Hematopoietic multipotent progenitor cell treated with erythropoietin and hydrocortisone succinate and interleukin-3 and kit ligand, for 4 days (in vitro differentiated cells): ENCODE measurements at regions not wholly inside any gene's neighbourhood (a gene's known extent, or its start where the extent isn't known, plus 50 kb on each side); places are given as distances from the start of the nearest gene placed in this dataset.

ENCODE experiments used
- DNase-seq: peaks from one replicate; pipeline ENCODE4 v3.0.0-alpha.2; 2015

DNA sequence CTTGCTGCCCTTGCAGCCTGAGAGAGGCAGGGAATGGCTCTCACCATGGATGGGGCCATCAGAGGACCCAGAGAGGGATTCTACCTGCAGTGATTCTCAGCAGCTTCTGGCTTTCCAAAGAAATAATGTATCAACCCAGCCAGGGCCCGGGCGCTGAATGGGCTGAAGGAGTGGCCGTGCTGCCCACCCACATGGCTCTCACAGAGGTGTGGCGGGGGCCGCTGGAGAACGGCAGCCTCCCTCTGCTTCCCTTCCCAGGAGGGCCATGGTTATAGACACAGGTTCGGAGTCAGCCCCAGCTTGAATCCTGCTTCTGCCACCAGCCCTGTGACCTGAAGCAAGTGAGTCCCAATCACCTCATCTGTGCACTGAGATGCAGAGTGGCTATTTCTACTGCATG lies 82.7 kb downstream of the THAP12 start:
- no peak for DNase-seq

DNA sequence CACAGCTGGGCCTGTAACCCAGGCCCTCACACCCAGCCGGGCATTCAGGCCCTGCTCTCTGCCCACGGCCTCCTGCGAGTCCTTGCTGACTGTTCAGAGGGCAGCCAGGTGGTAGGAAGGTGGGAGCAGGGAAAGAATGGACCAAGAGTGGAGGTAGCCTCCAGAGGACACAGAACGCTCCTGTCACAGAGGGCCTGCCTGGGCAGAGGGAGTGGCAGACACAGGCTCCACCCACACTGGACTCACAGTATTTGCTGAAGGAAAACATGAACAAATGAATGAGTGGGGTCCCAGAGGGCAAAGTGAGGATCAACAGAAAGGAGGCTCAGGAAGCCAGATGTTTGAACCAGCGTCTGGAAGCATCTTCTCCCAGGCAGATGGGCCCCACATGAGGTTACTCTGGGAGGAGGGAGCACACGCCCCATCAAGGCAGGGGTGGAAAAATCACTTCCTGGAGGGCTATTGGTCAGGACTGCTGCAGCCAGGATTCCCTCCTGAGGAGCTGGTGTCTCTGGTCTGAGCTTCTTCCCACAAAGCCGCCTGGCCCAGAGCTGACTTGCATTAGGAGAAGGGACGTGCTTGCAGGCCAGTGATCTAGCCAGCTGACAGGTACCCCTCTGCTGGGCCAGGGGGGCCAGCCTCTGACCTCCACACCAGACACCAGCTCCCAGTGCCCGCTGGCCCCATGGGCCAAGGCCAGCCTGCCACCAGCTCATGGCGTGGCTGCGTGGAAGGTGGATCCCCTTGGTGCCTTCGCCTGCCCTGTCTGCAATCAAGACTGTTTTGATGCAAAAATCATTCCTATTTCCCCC lies 84.0 kb downstream of the THAP12 start:
- no peak for DNase-seq

GRCh38 chr11:76293189-76293631 lies 86.9 kb upstream of the WNT11 start:
- no peak for DNase-seq

- no peak for DNase-seq
Measured at GRCh38 chr11:76292583-76293188, 86.4 kb upstream of the WNT11 start.

GRCh38 chr11:76291576-76292526 lies 85.5 kb upstream of the WNT11 start:
- no peak for DNase-seq

GRCh38 chr11:76288166-76288980 lies 82.1 kb upstream of the WNT11 start:
- DNase-seq: peak; percentile 21

GRCh38 chr11:76287227-76287626 lies 80.9 kb upstream of the WNT11 start:
- DNase-seq: no peak

- no peak for DNase-seq
Measured at GRCh38 chr11:76285397-76286104, 79.2 kb upstream of the WNT11 start.

GRCh38 chr11:76284161-76284560 lies 77.9 kb upstream of the WNT11 start:
- DNase-seq: no peak

DNA sequence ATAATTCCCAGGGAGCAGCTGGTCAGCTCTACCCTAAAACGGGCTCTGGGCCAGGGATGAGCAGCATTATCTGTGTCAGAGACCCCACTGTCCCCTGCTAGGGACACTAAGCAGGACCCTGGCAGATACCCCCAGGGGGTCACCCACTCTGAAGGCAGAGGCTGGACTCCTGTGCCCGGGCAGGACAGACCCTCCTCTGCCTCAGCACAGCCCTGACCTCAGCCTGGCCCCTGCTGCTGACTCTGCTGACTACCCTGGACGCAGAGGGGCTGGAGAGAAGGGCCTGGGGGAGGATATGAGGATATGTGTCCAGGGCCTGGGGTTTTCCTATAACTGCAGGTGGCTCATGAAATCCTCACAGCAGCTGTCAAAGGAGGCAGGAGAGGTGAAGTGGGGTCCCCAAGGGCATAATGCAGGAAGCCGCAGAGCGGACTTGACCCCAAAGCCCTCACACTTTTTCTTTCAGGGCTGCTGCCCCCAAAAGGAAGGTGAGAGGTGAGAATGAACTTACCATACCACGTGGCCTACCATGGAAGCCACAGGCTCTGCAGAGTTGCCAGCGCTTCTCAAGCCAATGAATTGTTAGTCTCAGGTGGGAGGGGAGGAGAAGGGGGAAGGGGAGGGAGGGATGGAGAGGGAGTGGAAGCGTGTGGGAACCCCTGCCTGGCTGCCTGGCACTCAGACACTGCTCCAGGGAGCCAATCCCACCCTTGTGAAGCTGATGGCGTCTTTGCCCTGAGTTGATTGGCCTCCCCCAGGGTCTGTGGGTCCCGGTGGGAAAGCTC lies 76.7 kb upstream of the WNT11 start:
- DNase-seq: no peak

GRCh38 chr11:76282172-76282571 lies 75.9 kb upstream of the WNT11 start:
- no peak for DNase-seq

DNA sequence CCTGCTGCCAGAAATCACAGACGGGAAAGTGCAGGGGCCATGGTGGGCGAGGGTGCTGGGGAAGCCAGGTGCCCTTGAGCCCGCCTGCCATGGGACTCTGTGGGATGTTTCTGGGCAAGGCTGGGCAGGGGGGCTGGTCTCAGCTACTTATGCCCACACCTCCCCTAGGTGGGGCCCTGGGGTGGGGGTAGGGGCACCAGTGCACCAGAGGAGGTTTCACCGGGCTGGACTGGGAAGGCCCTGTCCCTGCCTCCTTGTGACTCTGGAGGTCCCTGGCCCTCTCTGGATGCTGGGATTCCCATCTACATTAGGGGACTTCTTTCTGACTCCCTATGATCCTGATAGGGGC lies 75.2 kb upstream of the WNT11 start:
- DNase-seq: no peak

DNA sequence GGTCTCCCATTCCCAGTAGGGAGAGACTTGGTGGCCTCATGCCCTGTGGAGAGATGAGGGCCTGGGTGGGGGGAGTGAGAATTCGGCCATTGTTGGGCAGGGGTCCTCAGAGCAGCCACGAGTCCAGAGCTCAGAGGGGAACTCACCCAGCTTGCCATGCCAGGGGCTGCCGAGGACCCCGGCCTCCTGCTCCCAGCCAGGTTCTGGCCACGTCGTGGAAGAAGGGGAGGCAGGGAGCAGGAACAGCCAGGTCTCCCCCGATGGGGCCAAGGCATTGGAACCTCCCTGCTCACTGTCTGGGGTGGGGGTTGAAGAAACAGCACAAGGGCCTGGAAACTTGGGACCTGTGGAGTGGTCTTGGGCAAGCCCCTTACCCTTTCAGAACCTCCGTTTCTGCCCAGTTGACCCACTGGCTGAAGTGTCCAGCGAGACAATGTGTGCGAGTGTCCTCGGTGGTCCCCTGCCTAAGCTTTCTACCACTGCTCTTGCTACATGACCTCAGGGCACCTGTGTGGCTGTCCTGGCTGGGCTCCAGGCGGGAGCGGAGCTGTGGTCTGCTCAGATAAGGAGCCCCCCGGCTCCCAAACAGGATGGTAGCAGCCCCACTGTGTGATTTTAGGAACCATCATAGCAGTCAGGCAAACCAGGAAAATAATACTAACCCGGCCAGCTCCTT lies 74.7 kb upstream of the WNT11 start:
- DNase-seq: no peak

DNA sequence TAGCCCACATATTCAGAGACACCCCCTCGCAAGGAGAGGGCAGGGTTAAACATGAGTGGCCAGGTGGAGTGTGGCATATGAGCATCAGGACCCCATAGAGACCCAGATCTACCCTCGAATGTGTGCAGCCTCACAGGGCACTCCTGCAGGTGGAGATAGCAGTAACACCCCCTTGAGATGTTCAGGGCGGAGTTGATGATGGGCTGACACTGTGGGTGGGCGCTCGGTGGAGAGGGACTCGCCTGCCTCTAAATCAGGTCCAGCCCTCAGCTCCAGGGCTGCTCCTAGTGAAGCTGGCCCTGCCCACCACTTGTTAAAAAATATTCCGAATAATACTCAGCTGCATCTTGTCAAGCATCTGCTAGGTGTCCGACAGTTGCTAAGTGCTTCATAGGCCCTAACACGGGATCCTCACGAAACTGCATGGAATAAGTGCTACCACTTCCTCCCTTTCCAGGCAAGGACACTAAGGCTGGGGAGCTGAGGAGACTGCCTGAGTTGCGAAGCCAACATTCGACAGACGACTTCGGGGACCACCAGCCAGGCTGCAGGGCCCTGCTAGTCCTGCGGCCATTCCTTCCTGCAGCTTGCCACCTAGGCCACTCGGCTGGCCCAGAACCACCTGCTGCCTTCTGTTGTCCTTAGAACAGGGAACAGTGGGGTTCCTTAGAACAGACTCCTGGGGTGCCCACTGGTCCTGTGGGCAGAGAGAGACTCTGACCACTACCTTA lies 74.0 kb upstream of the WNT11 start:
- DNase-seq: no peak

GRCh38 chr11:76279646-76280045 lies 73.3 kb upstream of the WNT11 start:
- no peak for DNase-seq

GRCh38 chr11:76279038-76279437 lies 72.7 kb upstream of the WNT11 start:
- DNase-seq: no peak

GRCh38 chr11:76278526-76278925 lies 72.2 kb upstream of the WNT11 start:
- no peak for DNase-seq

GRCh38 chr11:76277298-76278175 lies 71.2 kb upstream of the WNT11 start:
- peak; percentile 10 for DNase-seq

DNA sequence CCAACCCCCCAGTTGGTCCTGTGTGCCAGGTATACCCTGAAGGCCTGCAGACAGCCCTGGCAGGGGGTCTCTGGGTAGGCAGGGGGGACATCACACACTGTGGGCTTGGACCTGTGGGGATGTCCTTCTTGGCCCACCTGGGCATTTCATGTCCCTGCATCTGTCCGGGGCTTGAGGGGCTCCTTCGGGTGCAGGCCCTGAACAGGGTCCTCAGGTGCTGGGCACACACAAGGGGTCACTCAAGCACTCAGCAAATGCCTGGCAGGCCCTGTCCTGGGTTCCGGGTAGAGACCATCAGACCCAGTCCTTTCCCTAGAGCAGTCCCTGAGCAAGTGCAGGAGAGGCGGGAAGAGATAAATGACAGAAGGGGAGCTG lies 70.5 kb upstream of the WNT11 start:
- DNase-seq: no peak
